Esophagus squamous epithelium (tissue), 5 donors: ENCODE measurements at regions not wholly inside any gene's neighbourhood (a gene's known extent, or its start where the extent isn't known, plus 50 kb on each side); places are given as distances from the start of the nearest gene placed in this dataset.

ENCODE experiments used
- DNase-seq: peaks from one replicate; lab custom pipeline; 2025; lab: John Stamatoyannopoulos, UW
- H3K27ac ChIP-seq, 4 donors: fragments of 200-600 bp; sonication (generic); one replicate each; pipeline ENCODE4 v1.5.1; 2016 to 2019; ENCODE audit warnings: mild to moderate bottlenecking in 1 of 4
- H3K27me3 ChIP-seq, 4 donors: fragments of 200-600 bp; sonication (generic); 1 replicate in 3 of 4; 2 replicates in 1 of 4; pipeline versions ENCODE4 v1.5.1 to v1.6.0; 2017 to 2021; ENCODE audit warnings: antibody characterized with exemption in 1 of 4
- H3K36me3 ChIP-seq, 3 donors: fragments of 200-600 bp; sonication (generic); one replicate each; pipeline ENCODE4 v1.5.1; 2016 to 2019
- H3K4me1 ChIP-seq, 3 donors: fragments of 200-600 bp; sonication (generic); one replicate each; pipeline ENCODE4 v1.5.1; 2017 to 2019
- H3K4me3 ChIP-seq, 4 donors: fragments of 200-600 bp; sonication (generic); 1 replicate in 3 of 4; 2 replicates in 1 of 4; pipeline ENCODE4 v1.5.1; 2016 to 2019; ENCODE audit warnings: mild to moderate bottlenecking in 2 of 4, moderate library complexity in 1 of 4
- H3K9me3 ChIP-seq, 3 donors: fragments of 200-600 bp; sonication (generic); one replicate each; pipeline ENCODE4 v1.5.1; 2016 to 2019
- POLR2A ChIP-seq, 4 donors: fragments of 450-650 bp; IDR thresholded peaks; one replicate each; pipeline ENCODE4 v1.6.1; 2017; ENCODE audit warnings: antibody characterized with exemption in 4 of 4, mild to moderate bottlenecking in 4 of 4, moderate library complexity in 3 of 4
- WGBS, 2 donors: methylation state at CpG; one replicate each; pipeline ENCODE4 v1.1.5; 2018; 5-methylcytosine and 5-hydroxymethylcytosine counted together
- intact Hi-C: fragments of 100-400 bp; cut with DNase I; formaldehyde crosslinking; loops from one replicate; pipeline ENCODE4 v1.15.0; 2022
- TF ChIP-seq, protein P1 (sequence below), 6 experiments: fragments of 450-650 bp in 4 of 6; fragments of 200-600 bp in 2 of 6; sonication (generic) in 2 of 6; IDR thresholded peaks; one replicate each; pipeline ENCODE4 v1.5.1; 2016 to 2019; ENCODE audit warnings: antibody characterized with exemption in 6 of 6, mild to moderate bottlenecking in 4 of 6, moderate library complexity in 4 of 6
- donor health status: DM: yes; HTN: yes; CAD: no.

DNA sequence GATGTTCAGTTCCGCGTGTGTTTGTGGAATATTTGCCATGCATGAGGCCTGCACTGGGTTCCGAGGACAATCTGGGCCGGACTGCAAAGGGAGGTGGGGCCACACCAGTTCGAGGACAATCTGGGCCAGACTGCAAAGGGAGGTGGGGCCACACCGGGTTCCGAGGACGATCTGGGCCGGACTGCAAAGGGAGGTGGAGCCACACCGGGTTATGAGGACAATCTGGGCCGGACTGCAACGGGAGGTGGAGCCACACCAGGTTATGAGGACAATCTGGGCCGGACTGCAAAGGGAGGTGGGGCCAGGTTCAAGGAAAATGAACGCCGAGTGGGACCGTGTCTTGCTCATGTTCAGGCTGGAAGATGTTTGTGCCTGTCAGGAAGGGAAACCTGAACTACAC is 97.8 kb upstream of the HDAC4 start:
- Histone ChIP-seq H3K9me3 (no peaks in the 10 kb centered on the region), H3K4me3 (no peak overlapping the region), H3K36me3 (no peaks in the 10 kb centered on the region), H3K4me1 (peaks cover 0 to 25% (median 13%) of the 10 kb centered on the region in 3 donors), H3K27ac (peak overlapping the region in 2 of 4 donors; percentile 47 to 57), H3K27me3 (peaks cover 0 to 8% (median 0%) of the 10 kb centered on the region in 4 donors)
- TF ChIP-seq POLR2A (IDR thresholded peaks at IDR 0.05): no peak
- TF ChIP-seq, protein P1, sequence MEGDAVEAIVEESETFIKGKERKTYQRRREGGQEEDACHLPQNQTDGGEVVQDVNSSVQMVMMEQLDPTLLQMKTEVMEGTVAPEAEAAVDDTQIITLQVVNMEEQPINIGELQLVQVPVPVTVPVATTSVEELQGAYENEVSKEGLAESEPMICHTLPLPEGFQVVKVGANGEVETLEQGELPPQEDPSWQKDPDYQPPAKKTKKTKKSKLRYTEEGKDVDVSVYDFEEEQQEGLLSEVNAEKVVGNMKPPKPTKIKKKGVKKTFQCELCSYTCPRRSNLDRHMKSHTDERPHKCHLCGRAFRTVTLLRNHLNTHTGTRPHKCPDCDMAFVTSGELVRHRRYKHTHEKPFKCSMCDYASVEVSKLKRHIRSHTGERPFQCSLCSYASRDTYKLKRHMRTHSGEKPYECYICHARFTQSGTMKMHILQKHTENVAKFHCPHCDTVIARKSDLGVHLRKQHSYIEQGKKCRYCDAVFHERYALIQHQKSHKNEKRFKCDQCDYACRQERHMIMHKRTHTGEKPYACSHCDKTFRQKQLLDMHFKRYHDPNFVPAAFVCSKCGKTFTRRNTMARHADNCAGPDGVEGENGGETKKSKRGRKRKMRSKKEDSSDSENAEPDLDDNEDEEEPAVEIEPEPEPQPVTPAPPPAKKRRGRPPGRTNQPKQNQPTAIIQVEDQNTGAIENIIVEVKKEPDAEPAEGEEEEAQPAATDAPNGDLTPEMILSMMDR (IDR thresholded peaks at IDR 0.05): no peak
- intact Hi-C loops: no loop called here
- no peak for DNase-seq
- WGBS, 2 donors: 50 to 59% methylated on average over 12 to 16 of the region's 16 CpGs

DNA sequence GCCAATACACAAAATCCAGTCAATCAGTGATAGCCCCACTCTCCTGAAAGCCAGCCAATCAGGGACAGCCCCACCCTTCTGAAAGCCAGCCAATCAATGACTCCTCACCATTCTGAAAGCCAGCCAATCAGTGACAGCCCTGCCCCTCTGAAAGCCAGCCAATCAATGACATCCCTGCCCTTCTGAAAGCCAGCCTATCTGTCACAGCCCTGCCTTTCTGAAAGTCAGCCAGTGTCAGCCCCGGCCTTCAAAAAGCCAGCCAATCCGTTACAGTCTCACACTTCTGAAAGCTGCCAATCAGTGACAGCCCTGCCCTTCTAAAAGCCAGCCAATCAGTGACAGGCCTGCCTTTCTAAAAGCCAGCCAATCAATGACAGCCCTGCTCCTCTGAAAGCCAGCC is 95.9 kb upstream of the HDAC4 start:
- peaks cover 0 to 25% (median 13%) of the 10 kb centered on the region in 3 donors for H3K4me1 ChIP-seq
- intact Hi-C loops: no loop called here
- no peaks in the 10 kb centered on the region for H3K36me3 ChIP-seq
- H3K27ac ChIP-seq: no peak overlapping the region
- no peak for DNase-seq
- no peaks in the 10 kb centered on the region for H3K9me3 ChIP-seq
- H3K27me3 ChIP-seq: peaks cover 0 to 14% (median 0%) of the 10 kb centered on the region in 4 donors
- TF ChIP-seq POLR2A (IDR thresholded peaks at IDR 0.05): no peak
- TF ChIP-seq, protein P1 (IDR thresholded peaks at IDR 0.05): no peak
- H3K4me3 ChIP-seq: no peak overlapping the region
- WGBS, 2 donors: 66 to 76% methylated on average over 2 of the region's 2 CpGs

DNA sequence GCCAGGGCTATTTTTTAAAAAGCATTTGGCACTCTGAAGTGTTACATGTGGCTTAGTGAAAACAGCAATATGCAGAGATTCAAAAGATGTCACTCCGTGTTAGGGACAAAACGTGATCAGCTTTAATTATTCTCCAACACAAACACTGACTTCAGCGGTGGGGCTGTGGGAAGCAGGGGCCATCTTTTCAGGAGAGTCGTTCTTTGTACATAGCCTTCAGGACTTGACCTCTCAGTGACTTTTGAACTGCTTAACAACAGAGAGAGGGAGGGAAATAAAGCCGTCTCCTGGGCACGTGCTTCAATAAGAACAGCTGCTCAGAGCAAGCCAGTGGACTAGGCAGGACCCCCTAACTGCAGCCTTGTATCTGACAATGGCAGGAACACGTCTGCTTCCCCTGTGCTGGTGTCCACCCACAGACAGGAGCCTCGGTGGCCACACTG is 95.0 kb upstream of the HDAC4 start:
- TF ChIP-seq, protein P1 (IDR thresholded peaks at IDR 0.05): no peak
- TF ChIP-seq POLR2A (IDR thresholded peaks at IDR 0.05): no peak

DNA sequence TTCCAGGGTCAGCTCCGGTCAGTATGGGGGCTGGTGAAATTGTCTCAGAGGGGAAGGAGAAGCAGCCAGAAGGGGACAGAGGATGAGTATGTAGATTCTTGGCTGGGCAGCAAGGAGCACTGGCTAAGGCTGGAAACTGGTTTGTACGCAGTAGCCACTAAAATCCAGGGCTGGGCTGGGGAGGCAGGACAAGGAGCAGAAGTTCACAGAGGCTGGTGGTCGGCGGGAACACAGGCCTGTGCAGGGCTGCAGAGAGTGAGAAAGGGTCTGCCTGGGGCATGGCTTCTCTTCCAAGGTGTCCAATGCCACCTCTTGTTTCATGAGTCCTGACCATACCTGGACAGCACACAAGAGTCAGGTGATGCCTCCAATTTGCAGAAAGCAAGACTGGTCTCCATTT is 94.4 kb upstream of the HDAC4 start:
- DNase-seq: no peak
- TF ChIP-seq, protein P1 (IDR thresholded peaks at IDR 0.05): no peak
- no peak for TF ChIP-seq POLR2A (IDR thresholded peaks at IDR 0.05)
- H3K27ac ChIP-seq: no peak overlapping the region
- intact Hi-C loops: no loop called here
- H3K4me3 ChIP-seq: no peak overlapping the region
- H3K9me3 ChIP-seq: no peaks in the 10 kb centered on the region
- H3K4me1 ChIP-seq: peaks cover 0 to 19% (median 13%) of the 10 kb centered on the region in 3 donors
- no peaks in the 10 kb centered on the region for H3K36me3 ChIP-seq
- 88 to 94% methylated on average over 4 of the region's 4 CpGs for WGBS, 2 donors
- H3K27me3 ChIP-seq: peaks cover 0 to 22% (median 0%) of the 10 kb centered on the region in 4 donors

More for the DNA sequence above, 95.0 kb upstream of the HDAC4 start:
- WGBS, 2 donors: 37 to 50% methylated on average over 7 to 8 of the region's 8 CpGs
- H3K9me3 ChIP-seq: no peaks in the 10 kb centered on the region
- DNase-seq: no peak
- no peak overlapping the region for H3K27ac ChIP-seq
- no peaks in the 10 kb centered on the region for H3K36me3 ChIP-seq
- intact Hi-C loops: no loop called here
- peaks cover 0 to 25% (median 13%) of the 10 kb centered on the region in 3 donors for H3K4me1 ChIP-seq
- peaks cover 0 to 20% (median 0%) of the 10 kb centered on the region in 4 donors for H3K27me3 ChIP-seq
- H3K4me3 ChIP-seq: no peak overlapping the region

DNA sequence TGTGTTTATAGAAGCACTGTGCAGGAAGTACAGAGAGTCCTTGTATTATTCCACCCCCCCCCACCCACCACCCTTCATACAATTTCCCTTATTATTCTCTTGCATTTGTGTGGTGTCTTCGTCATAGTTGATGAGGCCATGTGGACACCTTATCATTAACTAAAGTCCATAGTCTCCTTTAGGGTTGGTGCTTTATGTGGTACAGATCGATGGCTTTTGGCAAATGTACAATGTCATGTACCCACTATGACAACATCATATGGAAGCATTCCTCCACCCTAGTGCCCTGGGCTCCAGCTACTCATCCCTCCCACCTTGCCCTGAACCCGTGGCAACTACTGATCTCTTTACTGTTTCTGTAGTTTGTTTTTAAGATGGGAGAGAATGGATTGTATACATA is 93.8 kb upstream of the HDAC4 start:
- TF ChIP-seq, protein P1 (IDR thresholded peaks at IDR 0.05): no peak
- TF ChIP-seq POLR2A (IDR thresholded peaks at IDR 0.05): no peak
- intact Hi-C loops: no loop called here
- Histone ChIP-seq H3K4me3 (no peak overlapping the region), H3K9me3 (no peaks in the 10 kb centered on the region), H3K27ac (no peak overlapping the region), H3K4me1 (peaks cover 0 to 13% (median 8%) of the 10 kb centered on the region in 3 donors), H3K36me3 (no peaks in the 10 kb centered on the region), H3K27me3 (peaks cover 0 to 27% (median 0%) of the 10 kb centered on the region in 4 donors)
- no peak for DNase-seq
- WGBS, 2 donors: 74 to 82% methylated on average over 3 of the region's 3 CpGs
